HG03432 (cell line): ENCODE measurements at regions not wholly inside any gene's neighbourhood (a gene's known extent, or its start where the extent isn't known, plus 50 kb on each side); places are given as distances from the start of the nearest gene placed in this dataset.
"Not testable (repeated sequence)": the region's sequence is repeated elsewhere in the genome, so short reads cannot be mapped to it uniquely, and the experiment has no call there.

ENCODE experiments used
- ATAC-seq: cut with Tn5 transposase; IDR thresholded peaks from one replicate; pipeline ENCODE4 v1.9.1; 2021; ENCODE audit warnings: mild to moderate bottlenecking, moderate library complexity; ENCODE audit not compliant: unreplicated experiment

DNA sequence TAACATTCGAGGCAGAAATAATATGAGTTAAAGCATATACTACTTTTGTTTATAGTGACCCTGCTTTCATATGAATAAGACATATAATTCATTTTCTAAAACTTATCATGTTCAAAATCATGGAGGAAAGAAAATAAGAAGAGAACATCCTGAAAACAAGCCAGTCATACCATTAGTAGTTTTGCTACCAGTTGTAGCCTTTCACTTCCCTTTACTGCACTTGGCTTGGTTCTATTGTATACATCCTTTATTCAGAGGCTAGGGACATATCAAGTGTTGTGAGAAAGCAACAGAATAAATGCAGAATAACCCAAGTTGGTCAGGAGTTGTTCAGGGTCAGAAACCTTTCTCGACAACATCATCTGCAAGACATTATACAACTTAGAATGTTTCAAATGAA is 598.7 kb downstream of the SOX5 start:
- peak; percentile 97 for ATAC-seq

DNA sequence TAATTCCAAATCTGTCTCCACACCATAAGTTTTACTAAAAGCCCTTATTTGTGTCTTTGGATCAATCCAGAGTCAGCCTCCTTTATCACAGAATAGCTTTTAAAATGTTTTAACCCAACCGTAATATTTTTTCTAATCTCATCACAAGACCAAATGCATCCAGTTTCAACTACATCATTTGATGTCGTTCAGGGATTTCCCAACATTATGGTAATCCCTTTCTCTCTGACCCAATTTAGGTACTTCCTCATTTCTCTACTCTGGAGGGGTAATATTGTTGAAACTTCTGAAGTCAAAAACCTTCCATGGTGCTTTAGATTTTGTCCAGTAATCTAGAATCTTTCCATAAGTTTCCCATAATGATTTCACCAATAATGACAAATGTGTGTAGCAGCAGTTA is 596.8 kb downstream of the SOX5 start:
- ATAC-seq: no peak

DNA sequence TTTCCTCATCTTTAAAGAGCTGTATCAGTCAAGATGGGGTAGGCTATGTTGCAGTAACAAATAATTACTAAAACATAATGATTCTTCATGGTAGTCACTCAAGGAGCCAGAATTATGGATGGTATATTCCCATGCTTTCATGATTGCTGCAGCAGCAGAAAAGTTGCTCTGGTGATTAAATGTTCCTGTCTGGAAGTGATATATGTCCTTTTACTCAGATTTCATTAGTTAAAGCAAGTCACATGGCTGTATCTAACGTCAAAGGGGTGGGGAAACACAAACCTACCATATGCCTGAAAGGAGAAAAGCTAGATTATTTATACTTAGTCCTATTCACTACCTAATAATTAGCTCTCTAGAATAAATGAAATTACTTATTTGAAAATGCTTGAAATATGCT is 594.7 kb downstream of the SOX5 start:
- ATAC-seq: no peak

DNA sequence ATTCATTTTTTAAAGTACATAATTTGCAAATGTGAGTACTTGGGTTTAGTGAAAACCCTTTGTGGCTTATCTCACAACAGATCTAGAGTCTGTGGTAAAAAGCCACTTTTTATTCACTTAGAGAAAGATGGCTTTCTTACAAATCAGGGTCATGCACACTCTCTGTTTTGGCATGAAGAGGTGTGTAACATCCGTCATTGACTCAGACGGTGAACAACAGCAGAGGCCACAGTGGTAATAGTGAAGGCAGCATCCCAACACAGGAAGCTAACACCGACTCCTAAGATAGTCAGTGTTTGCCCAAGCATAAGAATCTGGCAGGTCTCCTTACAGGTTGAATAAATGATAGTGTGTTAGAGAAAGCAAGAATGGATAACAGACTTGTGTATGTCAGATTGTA is 593.0 kb downstream of the SOX5 start:
- ATAC-seq: no peak

DNA sequence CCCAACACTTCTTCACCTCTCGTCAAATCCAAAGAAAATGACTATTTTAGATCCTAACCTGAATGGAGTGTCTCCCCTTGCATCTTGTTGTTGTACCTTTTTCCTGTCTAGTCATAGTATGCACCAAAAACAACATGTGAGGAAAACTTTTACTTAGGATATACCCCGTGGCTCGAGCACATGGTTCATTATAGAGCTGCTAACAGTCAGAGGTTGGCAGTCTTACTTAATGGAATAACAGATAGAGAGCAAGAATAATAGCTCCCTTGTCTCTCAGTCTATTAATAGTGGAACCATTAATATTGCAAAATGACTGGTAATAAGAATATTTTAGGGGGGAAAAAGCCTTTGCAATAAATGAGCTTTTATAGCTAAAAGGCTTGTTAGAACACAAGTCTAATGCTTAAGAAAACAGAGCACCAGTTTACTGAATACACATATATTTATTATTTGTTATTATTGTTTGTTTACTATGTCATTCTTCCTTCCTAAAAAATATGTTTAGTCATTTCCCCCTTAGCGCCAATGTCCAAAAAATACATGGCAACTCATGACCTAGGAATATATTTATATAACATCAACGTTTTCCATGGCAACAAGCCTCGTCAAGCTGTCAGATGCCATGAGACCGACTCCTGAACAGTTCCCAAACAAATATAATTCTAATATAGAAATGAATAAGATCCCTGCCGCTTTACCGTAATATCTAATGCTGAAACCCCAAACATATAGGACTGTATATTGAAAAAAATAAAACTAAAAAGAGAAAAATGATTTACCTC is 592.4 kb downstream of the SOX5 start:
- no peak for ATAC-seq

DNA sequence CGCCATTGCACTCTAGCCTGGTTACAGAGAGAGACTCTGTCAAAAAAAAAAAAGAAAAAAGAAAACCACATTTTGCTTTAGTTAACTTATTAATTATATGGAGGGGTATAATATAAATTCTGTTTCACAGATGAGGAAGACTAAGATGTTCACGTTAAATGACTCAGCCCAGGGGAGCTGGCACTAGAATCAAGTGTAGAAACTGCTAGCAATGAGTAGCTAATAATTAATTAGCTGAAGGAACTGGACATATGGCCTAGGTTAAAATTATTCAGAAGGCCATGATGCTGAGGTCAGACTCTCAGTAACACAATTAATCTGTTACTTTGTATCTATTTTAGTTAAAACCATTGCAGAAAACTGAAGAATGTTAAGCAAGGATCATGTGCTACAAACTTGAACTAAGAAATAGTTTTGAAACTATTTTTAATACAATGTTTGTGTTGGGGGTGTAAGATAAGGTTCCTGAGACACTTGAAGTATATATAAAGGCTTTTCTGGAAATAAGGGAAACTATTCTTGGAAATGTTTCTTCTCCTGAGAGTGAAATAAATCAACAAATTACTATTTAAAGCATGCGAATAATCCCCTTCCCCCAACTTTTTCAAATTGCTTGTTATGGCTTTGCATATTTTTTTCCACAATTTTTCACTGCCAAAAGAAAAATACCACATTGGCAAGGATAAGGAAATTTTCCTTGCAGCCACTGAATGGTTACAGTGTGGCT is 589.3 kb downstream of the SOX5 start:
- no peak for ATAC-seq

DNA sequence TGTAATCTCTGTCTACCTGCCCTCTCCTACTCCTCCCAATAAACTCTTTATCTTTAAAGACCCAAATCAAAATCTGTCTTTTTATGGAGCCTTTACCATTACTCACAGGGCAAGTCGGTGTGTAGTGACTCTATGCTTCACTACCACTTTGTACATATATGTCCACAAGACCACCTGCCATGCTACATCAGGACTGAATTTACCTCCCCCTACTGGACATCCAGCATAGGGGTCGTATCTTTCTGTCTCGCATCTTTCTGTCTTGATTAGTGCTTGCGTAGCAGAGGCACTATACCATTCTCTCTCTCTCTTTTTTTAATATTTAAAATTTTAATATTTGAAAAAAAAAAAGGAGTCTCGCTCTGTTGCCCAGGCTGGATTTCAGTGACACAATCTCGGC is 587.5 kb downstream of the SOX5 start:
- ATAC-seq: no peak

DNA sequence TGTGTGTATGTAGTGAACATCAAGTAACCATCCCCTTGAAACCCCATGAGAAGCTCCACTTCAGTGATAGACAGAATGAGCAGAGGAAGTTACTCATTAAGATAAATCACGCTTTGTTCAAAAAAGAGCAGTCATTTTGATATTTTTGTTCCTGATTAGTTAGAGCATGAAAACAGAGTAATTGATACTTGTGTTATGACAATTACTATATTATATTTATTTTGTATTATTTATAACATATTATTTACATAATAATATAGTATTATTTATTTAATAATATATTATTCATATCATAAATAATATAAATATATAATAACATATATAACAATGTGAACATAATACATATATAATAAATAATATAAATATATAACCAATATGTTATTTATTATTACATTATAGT is 580.9 kb downstream of the SOX5 start:
- ATAC-seq: no peak

DNA sequence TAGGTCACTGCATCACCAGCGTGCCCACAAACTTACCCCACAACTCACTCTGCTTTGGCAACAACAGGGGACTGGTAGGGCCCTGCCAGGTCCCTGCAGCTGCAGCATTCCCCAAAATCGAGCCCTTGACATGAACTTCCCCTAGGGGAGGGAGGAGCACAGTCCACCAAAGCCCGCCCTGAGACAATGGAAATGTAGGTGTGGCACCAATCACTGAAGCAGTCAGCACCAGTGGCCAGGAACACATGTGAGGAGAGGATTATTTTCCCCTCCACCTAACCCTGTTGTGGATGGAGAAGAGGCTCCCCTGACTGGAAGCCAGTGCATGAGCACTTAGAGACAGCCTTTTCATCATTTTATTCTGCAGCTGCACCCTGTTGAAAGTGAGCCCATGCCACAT is 573.8 kb downstream of the SOX5 start:
- no peak for ATAC-seq

DNA sequence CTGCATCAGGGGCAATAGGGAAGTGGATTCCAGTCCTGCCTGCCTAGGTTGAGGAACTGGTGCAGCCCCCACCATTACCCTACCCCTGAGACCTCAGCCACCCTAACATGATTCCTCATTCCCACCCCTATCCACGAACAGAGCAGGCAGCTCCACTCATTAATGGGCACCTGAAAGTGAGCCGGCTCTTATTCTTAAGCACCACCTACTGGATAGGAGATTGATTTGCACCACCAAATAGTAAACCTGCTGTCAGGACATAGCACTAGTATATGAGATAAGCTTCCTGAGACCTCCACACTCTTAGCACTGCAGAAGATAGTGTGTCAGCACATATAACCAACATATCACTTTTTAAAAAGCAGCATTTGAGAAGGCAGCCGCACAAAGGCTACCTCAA is 573.2 kb downstream of the SOX5 start:
- no peak for ATAC-seq

DNA sequence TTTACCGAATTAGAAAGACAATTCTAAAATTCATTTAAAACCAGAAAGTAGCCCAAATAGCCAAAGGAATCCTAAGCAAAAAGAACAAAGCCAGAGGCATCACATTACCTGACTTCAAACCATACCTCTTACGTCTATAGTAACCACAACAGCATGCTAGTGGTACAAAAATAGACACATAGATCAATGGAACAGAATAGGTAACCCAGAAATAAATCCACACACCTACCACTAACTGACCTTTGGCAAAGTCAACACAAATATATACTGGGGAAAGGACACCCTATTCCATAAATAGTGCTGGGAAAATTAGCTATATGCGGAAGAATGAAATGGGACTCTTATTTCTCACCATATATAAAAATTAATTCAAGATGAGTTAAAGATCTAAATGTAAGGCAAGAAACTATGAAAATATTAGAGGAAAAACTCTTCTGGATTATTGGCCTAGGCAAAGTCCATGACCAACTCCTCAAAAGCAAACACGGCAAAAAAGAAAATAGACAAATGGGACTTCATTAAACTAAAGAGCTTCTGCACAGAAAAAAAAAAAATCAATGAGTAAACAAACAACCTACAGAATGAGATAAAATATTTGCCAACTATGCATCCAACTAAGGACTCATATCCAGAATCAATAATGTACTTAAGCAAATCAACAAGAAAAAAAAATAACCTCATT is 568.9 kb downstream of the SOX5 start:
- no peak for ATAC-seq

DNA sequence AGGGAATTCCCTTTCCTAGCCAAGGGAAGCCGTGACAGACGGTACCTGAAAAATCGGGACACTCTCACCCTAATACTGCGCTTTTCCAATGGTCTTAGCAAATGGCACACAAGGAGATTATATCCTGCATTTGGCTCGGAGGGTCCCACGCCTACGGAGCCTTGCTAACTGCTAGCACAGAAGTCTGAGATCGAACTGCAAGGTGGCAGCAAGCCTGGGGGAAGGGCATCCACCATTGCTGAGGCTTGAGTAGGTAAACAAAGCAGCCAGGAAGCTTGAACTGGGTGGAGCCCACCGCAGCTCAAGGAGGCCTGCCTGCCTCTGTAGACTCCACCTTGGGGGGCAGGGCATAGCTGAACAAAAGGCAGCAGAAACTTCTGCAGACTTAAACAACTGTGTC is 560.6 kb downstream of the SOX5 start:
- ATAC-seq: not testable (repeated sequence)

DNA sequence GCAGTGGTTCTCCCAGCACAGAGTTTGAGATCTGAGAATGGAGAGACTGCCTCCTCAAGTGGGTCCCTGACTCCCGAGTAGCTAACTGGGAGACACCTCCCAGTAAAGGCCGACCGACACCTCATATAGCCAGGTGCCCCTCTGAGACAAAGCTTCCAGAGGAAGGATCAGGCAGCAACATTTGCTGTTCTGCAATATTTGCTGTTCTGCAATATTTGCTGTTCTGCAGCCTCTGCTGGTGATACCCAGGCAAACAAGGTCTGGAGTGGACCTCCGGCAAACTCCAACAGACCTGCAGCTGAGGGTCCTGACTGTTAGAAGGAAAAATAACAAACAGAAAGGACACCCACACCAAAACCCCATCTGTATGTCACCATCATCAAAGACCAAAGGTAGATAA is 560.2 kb downstream of the SOX5 start:
- not testable (repeated sequence) for ATAC-seq

DNA sequence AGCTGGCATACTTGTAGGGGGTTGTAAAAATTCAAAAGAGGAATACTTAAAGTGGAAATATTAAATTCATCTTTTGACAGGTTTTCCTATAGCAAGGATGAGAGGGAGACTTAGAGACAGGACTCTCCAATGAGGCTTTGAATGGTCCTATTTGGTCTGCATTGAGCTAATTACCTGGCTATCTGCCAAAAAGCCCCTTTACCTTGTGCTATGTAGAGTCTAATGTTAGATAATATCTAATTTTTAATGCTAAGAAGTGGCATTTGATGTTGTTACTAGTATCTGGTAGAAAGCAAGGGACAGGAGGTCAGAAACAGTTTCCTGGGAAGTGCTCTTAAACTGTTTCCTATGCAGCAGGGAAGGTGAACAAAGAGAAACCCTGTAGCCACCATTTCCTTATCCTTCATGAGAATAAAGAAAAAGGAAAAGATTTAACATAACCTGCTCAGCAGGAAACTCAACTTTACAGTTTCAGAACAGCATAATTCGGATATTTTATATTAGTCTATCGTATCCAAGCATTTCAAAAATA is 550.0 kb downstream of the SOX5 start:
- no peak for ATAC-seq

DNA sequence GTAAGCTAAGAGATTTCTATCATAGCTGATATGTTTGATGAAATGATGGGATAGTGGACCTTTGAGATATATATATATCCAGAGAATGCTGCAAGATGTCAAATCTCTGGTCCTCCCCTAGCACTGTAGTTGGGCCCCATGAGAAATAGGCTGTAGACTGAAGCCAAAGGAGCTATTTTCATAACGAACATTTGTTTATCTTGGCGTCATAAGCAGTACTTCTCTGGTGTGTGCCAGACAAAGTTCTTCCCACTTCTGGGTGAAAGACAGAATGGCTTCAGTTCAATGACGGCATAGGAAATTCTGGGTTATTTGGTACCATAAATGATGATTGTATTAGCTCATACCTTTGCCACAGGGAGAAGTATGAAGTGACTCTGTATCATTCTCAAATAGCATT is 534.3 kb downstream of the SOX5 start:
- ATAC-seq: no peak

DNA sequence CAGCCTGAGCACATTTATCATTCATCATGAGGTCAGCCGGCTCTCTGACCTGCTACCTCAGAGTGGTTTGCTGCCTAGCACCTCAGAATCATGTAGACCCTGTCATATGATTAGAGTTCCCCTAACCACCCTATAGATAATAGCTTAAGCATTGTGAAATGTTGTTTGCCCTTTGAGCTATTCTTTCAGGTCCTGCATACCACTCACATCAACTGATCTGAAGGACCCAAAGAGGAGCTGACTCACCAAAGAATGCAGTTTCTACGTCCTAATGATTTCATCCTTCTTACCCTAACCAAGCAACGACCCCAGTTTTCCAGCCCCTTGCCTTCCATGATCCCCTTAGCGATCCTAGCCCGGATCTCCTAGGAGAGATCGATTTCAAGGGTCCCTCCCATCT is 527.9 kb downstream of the SOX5 start:
- ATAC-seq: no peak

DNA sequence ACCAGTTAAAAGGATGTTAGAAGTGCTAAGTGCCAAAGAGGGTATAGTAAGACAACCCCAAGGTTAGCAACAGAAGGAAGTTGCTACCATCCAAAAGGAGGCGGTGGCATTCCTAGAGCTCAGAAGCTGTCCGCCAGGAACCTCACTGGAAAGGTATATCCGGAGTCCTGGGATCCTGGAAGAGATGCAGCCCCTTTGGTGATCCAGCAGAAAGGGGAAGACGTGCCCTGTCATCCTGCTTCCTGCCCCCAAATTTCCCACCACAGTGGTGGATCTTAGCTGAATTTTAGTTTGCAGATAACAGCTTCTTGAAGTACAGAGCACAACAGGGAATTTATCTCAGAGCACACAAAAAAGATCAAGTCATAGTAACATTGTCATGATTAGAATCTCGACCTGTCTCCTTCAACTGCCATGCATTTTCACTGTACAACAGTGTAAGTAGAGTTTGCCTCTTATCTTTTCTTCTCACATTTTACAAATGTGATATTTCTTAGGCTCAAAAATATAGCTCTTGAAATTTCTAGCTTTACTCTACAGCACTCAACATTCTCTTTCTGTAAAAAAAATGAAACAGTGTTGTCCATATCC is 526.3 kb downstream of the SOX5 start:
- no peak for ATAC-seq

DNA sequence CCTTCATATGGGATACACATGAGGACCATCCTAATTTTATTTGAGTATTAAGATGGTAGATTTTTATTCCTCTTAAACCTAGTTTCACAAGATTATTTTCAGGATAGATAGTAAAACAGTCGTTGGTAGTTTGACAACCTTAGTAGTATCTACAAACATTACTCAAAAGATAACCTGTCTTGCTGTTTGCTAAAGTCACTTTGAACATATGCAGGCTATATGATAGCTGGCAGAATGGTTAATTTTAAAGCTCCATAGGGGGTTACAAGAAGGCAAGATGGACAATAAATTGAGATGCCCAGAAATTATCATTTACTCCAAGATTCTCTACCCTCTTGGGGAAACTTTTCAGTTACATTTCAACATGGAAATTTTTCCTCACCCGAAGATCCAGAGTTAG is 525.7 kb downstream of the SOX5 start:
- ATAC-seq: no peak

DNA sequence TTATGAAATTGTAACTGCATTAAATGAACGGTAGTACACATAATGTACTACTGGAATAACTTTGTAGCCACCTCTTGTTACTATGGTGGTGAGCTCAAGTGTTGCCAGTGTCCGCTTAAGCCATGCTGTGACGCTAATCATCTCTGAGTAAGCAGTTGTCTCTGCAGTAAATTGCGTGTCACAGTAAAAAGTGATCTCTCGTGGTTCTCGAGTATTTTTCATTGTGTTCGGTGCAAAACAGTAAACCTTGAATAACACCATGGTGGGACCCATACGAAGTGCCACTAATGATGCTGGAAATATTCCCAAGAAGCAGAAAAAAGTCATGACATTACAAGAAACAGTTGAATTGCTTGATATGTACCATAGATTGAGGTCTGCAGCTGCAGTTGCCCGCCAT is 524.8 kb downstream of the SOX5 start:
- no peak for ATAC-seq

DNA sequence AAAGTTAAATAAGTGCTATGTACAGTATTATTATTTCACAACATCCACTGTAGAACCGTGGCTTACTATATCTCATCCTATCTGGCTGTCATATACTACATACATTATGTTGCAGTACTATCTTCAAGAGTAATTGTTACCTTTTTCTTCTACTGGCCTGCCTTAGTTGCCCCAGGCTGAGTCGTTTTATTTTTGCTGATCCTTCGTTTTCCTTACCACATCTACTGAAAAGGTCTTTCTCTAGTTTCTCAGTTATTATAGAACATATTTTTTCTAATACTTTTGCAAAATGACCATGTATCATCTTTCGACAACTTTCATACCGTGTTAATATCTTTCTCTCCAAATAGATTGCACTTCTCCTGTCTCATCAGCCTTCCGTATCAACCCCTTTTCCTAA is 523.1 kb downstream of the SOX5 start:
- no peak for ATAC-seq

DNA sequence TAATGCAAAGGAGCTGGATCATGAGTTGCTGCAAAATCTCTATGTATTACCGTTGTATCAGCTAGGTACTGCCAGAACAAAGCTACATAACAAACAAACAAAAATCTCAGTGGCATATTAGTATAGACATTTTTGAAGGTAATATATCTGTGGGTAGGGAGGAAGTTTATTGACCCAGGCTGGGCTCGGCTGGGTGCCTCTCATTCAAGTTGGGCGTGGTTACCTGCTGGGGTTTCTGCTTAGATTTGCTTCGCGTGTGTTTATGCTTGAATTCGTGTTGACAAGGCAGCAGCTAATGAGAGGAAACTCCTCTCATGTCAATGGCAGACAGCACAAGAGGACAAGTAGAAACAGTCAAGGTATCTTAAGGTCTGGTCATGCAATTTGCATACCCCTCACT is 520.7 kb downstream of the SOX5 start:
- no peak for ATAC-seq
